GM18861 (cell line): ENCODE measurements at regions not wholly inside any gene's neighbourhood (a gene's known extent, or its start where the extent isn't known, plus 50 kb on each side); places are given as distances from the start of the nearest gene placed in this dataset.
"Not testable (repeated sequence)": the region's sequence is repeated elsewhere in the genome, so short reads cannot be mapped to it uniquely, and the experiment has no call there.

Source experiments
- ATAC-seq: cut with Tn5 transposase; IDR thresholded peaks from one replicate; pipeline ENCODE4 v1.9.1; 2021; ENCODE audit not compliant: unreplicated experiment

- ATAC-seq = no peak
These were observed 61.2 kb upstream of the TMTC2 start for GRCh38 chr12:82625523-82625922.

GRCh38 chr12:82627799-82628198 is 58.9 kb upstream of the TMTC2 start:
- ATAC-seq = peak; percentile 60

- ATAC-seq = not testable (repeated sequence)
These were observed 52.0 kb upstream of the TMTC2 start for GRCh38 chr12:82634495-82635258.

- no peak for ATAC-seq
These were observed 51.4 kb upstream of the TMTC2 start for GRCh38 chr12:82635263-82635662.
